ENCODE measurements at regions not wholly inside any gene's neighbourhood (a gene's known extent, or its start where the extent isn't known, plus 50 kb on each side); places are given as distances from the start of the nearest gene placed in this dataset.

- no peak for TF ChIP-seq BCLAF1 (IDR thresholded peaks at IDR 0.05)
- TF ChIP-seq LARP7 (IDR thresholded peaks at IDR 0.05) = no peak
- no peak for TF ChIP-seq MEF2B (IDR thresholded peaks at IDR 0.05; ENCODE audit: partially characterized antibody, poor library complexity, severe bottlenecking)
- TF ChIP-seq, protein P1, sequence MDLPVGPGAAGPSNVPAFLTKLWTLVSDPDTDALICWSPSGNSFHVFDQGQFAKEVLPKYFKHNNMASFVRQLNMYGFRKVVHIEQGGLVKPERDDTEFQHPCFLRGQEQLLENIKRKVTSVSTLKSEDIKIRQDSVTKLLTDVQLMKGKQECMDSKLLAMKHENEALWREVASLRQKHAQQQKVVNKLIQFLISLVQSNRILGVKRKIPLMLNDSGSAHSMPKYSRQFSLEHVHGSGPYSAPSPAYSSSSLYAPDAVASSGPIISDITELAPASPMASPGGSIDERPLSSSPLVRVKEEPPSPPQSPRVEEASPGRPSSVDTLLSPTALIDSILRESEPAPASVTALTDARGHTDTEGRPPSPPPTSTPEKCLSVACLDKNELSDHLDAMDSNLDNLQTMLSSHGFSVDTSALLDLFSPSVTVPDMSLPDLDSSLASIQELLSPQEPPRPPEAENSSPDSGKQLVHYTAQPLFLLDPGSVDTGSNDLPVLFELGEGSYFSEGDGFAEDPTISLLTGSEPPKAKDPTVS (IDR thresholded peaks at IDR 0.05; ENCODE audit: low read depth, low read length) = 0 out of 2 replicates have a peak, but pooled peaks have one; percentile 41
- TF ChIP-seq DPF2 (IDR thresholded peaks at IDR 0.05) = no peak
- TF ChIP-seq, protein P2, sequence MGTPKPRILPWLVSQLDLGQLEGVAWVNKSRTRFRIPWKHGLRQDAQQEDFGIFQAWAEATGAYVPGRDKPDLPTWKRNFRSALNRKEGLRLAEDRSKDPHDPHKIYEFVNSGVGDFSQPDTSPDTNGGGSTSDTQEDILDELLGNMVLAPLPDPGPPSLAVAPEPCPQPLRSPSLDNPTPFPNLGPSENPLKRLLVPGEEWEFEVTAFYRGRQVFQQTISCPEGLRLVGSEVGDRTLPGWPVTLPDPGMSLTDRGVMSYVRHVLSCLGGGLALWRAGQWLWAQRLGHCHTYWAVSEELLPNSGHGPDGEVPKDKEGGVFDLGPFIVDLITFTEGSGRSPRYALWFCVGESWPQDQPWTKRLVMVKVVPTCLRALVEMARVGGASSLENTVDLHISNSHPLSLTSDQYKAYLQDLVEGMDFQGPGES (IDR thresholded peaks at IDR 0.05) = no peak
- no peak for TF ChIP-seq MLLT1 (IDR thresholded peaks at IDR 0.05)
- no peak for TF ChIP-seq NFYA (IDR thresholded peaks at IDR 0.05; ENCODE audit: borderline replicate concordance, low read depth, low read length)
- TF ChIP-seq HDAC6 (IDR thresholded peaks at IDR 0.05; ENCODE audit: unreplicated experiment) = no peak
- TF ChIP-seq CEBPZ (IDR thresholded peaks at IDR 0.05; ENCODE audit: low read depth, low read length) = no peak
Measured at GRCh38 chr4:57426779-57427395, 316.7 kb upstream of the IGFBP7 start (continued).

Data from GM12878 (cell line).